Lung (tissue), 11 donors: ENCODE measurements at regions not wholly inside any gene's neighbourhood (a gene's known extent, or its start where the extent isn't known, plus 50 kb on each side); places are given as distances from the start of the nearest gene placed in this dataset.

Source experiments
- ATAC-seq: fragments of 200-7000 bp; cut with Tn5 transposase; one replicate; pipeline ENCODE4 v1.9.1; 2020; ENCODE audit warnings: moderate number of reproducible peaks; ENCODE audit not compliant: insufficient read depth, low FRiP score
- DNase-seq, 3 donors: peaks; one replicate each; pipeline ENCODE4 v3.0.0-alpha.2; 2013 to 2017
- H3K27ac ChIP-seq, 2 donors: one replicate each; pipeline ENCODE4 v1.5.1; 2013; ENCODE audit warnings: mild to moderate bottlenecking in 2 of 2, moderate library complexity in 2 of 2, control low read depth in 1 of 2, inconsistent platforms in 1 of 2, low read depth in 1 of 2, low read length in 1 of 2
- H3K27me3 ChIP-seq, 3 donors: one replicate each; pipeline ENCODE4 v1.5.1; 2013; ENCODE audit warnings: low read length in 2 of 3; ENCODE audit not compliant: control insufficient read depth in 3 of 3, insufficient read depth in 3 of 3
- H3K36me3 ChIP-seq, 4 donors: one replicate each; pipeline ENCODE4 v1.5.1; 2013; ENCODE audit warnings: low read length in 4 of 4, mild to moderate bottlenecking in 1 of 4, moderate library complexity in 1 of 4; ENCODE audit not compliant: control insufficient read depth in 4 of 4, insufficient read depth in 4 of 4
- H3K4me1 ChIP-seq, 5 donors: one replicate each; pipeline ENCODE4 v1.5.1; 2013; ENCODE audit warnings: low read length in 5 of 5, mild to moderate bottlenecking in 2 of 5, moderate library complexity in 1 of 5; ENCODE audit not compliant: control insufficient read depth in 5 of 5, insufficient read depth in 5 of 5
- H3K4me3 ChIP-seq: one replicate; pipeline ENCODE4 v1.5.1; 2013; ENCODE audit warnings: mild to moderate bottlenecking, control low read depth, moderate library complexity
- H3K9ac ChIP-seq, 2 donors: one replicate each; pipeline ENCODE4 v1.5.1; 2013; ENCODE audit warnings: low read length in 2 of 2, control low read depth in 1 of 2; ENCODE audit not compliant: insufficient read depth in 1 of 2
- H3K9me3 ChIP-seq, 4 donors: one replicate each; pipeline ENCODE4 v1.5.1; 2013; ENCODE audit warnings: low read length in 3 of 4, mild to moderate bottlenecking in 1 of 4, moderate library complexity in 1 of 4; ENCODE audit not compliant: control insufficient read depth in 4 of 4, insufficient read depth in 3 of 4
- WGBS, 2 donors: extraction: QIAGEN DNeasy Blood & Tissue Kit; methylation state at CpG; one replicate each; pipeline ENCODE4 v1.1.7; 2013; 5-methylcytosine and 5-hydroxymethylcytosine counted together
- TF ChIP-seq, protein P1 (sequence below): IDR thresholded peaks from 2 replicates; pipeline ENCODE4 v1.5.1; 2012; ENCODE audit warnings: mild to moderate bottlenecking; ENCODE audit errors: control extremely low read depth, extremely low read depth
- donor health status: control.
- donor health status: control.
- donor health status: Bipolar disorder and iron deficiency.
- donor health status: healthy.
- donor health status: DM: yes; HTN: yes; CAD: no.

GRCh38 chr2:18753722-18754121 lies 164.4 kb upstream of the NT5C1B start:
- Histone ChIP-seq H3K36me3 (no peaks in the 10 kb centered on the region), H3K9me3 (no peaks in the 10 kb centered on the region), H3K27ac (no peak overlapping the region), H3K9ac (no peak overlapping the region), H3K4me3 (no peak overlapping the region), H3K27me3 (no peaks in the 10 kb centered on the region), H3K4me1 (peaks cover 0 to 32% (median 6%) of the 10 kb centered on the region in 5 donors)
- 91 to 94% methylated on average over 4 of the region's 4 CpGs for WGBS, 2 donors
- ATAC-seq, result no peak
- no peak for DNase-seq
- TF ChIP-seq, protein P1, sequence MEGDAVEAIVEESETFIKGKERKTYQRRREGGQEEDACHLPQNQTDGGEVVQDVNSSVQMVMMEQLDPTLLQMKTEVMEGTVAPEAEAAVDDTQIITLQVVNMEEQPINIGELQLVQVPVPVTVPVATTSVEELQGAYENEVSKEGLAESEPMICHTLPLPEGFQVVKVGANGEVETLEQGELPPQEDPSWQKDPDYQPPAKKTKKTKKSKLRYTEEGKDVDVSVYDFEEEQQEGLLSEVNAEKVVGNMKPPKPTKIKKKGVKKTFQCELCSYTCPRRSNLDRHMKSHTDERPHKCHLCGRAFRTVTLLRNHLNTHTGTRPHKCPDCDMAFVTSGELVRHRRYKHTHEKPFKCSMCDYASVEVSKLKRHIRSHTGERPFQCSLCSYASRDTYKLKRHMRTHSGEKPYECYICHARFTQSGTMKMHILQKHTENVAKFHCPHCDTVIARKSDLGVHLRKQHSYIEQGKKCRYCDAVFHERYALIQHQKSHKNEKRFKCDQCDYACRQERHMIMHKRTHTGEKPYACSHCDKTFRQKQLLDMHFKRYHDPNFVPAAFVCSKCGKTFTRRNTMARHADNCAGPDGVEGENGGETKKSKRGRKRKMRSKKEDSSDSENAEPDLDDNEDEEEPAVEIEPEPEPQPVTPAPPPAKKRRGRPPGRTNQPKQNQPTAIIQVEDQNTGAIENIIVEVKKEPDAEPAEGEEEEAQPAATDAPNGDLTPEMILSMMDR, result no peak

- H3K4me3 ChIP-seq, result no peak overlapping the region
- no peaks in the 10 kb centered on the region for H3K36me3 ChIP-seq
- H3K27me3 ChIP-seq, result no peaks in the 10 kb centered on the region
- ATAC-seq (no peak), DNase-seq (peak in 2 of 3 donors; percentile 57 to 65)
- TF ChIP-seq, protein P1, result no peak
- WGBS, 2 donors, result 78 to 80% methylated on average over 6 of the region's 6 CpGs
- H3K27ac ChIP-seq, result no peak overlapping the region
- no peak overlapping the region for H3K9ac ChIP-seq
- H3K9me3 ChIP-seq, result no peaks in the 10 kb centered on the region
- H3K4me1 ChIP-seq, result peaks cover 0 to 32% (median 6%) of the 10 kb centered on the region in 5 donors
These were observed 163.5 kb upstream of the NT5C1B start for GRCh38 chr2:18752667-18753422.

DNA sequence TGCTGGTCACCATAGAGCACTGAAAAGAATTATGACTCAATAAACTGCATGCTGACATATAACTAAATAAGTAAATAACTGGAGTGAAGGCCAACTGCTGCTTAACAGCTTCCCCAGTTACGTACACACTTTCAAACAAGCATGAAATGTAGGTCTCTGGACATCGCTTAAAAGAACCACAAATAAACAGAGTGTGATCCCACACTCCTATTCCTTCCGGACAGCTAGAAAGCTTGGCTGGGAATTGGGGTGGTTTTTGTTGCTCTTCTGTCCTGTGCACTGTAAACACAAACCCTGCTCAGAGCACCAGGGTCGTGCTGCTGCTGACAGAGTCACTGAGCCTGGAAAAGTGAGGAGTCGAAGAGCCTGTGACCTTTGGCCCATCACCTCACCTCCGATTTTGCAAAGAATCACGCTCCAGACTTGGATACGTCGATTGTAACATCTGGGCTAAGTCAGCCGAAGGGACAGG lies 162.7 kb upstream of the NT5C1B start:
- 69 to 77% methylated on average over 10 of the region's 10 CpGs for WGBS, 2 donors
- Histone ChIP-seq H3K9ac (peak overlapping the region in 1 of 2 donors; percentile 16), H3K36me3 (no peaks in the 10 kb centered on the region), H3K9me3 (no peaks in the 10 kb centered on the region), H3K4me3 (no peak overlapping the region), H3K27ac (no peak overlapping the region), H3K4me1 (peaks cover 0 to 32% (median 6%) of the 10 kb centered on the region in 5 donors), H3K27me3 (no peaks in the 10 kb centered on the region)
- TF ChIP-seq, protein P1, result no peak
- DNase-seq (peak; percentile 76 to 94 (median 91)), ATAC-seq (no peak)
